C4-2B (cell line): ENCODE measurements at regions not wholly inside any gene's neighbourhood (a gene's known extent, or its start where the extent isn't known, plus 50 kb on each side); places are given as distances from the start of the nearest gene placed in this dataset.

Experiments
- H3K27ac ChIP-seq: fragments of 450-650 bp; 2 replicates; pipeline ENCODE4 v1.5.1; 2017
- CTCF ChIP-seq: fragments of 450-650 bp; conservative IDR thresholded peaks from 2 replicates; pipeline ENCODE4 v1.5.1; 2017; ENCODE audit warnings: mild to moderate bottlenecking
- ZFX ChIP-seq: fragments of 450-650 bp; IDR thresholded peaks from 2 replicates; pipeline ENCODE4 v1.6.1; 2017

GRCh38 chr13:27730191-27730590 is 62.1 kb upstream of the GSX1 start:
- no peak overlapping the region for H3K27ac ChIP-seq
- TF ChIP-seq CTCF = no peak
- no peak for TF ChIP-seq ZFX
